HepG2 (cell line): ENCODE measurements at regions not wholly inside any gene's neighbourhood (a gene's known extent, or its start where the extent isn't known, plus 50 kb on each side); places are given as distances from the start of the nearest gene placed in this dataset.

Source experiments
- BHLHE40 ChIP-seq: IDR thresholded peaks from 2 replicates; pipeline ENCODE4 v1.6.1; 2011; ENCODE audit warnings: low read length, improper control_type of control experiment
- CCDC6 ChIP-seq: sonication (generic); formaldehyde crosslinking; IDR thresholded peaks from 2 replicates; pipeline ENCODE4 v1.8.1; 2022; ENCODE audit warnings: mild to moderate bottlenecking, missing genetic modification reagents, moderate library complexity
- ELF1 ChIP-seq: sonication (generic); formaldehyde crosslinking; IDR thresholded peaks from 2 replicates; pipeline ENCODE4 v1.4.0; 2020; ENCODE audit warnings: missing genetic modification reagents
- ETV6 ChIP-seq: sonication (generic); formaldehyde crosslinking; conservative IDR thresholded peaks from 2 replicates; pipeline ENCODE4 v1.4.0; 2020; ENCODE audit warnings: missing genetic modification reagents
- KDM2A ChIP-seq: sonication (generic); formaldehyde crosslinking; IDR thresholded peaks from 2 replicates; pipeline ENCODE4 v1.4.0; 2020; ENCODE audit warnings: low read depth, missing genetic modification reagents, borderline replicate concordance
- KLF16 ChIP-seq, 2 experiments: sonication (generic) in 1 of 2; formaldehyde crosslinking in 1 of 2; IDR thresholded peaks; 2 replicates each; pipeline versions ENCODE4 v1.6.1 to v1.8.0; 2016 to 2023; ENCODE audit warnings: missing genetic modification reagents in 2 of 2, missing compliant biosample characterization in 1 of 2
- MIER2 ChIP-seq: IDR thresholded peaks from 2 replicates; pipeline ENCODE4 v1.6.1; 2016; ENCODE audit warnings: missing biosample characterization, missing genetic modification reagents
- MYPOP ChIP-seq: sonication (generic); formaldehyde crosslinking; IDR thresholded peaks from 2 replicates; pipeline ENCODE4 v1.8.1; 2023; ENCODE audit warnings: mild to moderate bottlenecking, moderate library complexity, missing genetic modification reagents
- NFYC ChIP-seq: IDR thresholded peaks from 2 replicates; pipeline ENCODE4 v1.6.1; 2016; ENCODE audit warnings: missing genetic modification reagents, missing compliant biosample characterization
- NKX3-1 ChIP-seq: sonication (generic); formaldehyde crosslinking; IDR thresholded peaks from 2 replicates; pipeline ENCODE4 v1.5.0; 2020; ENCODE audit warnings: missing genetic modification reagents
- RBFOX2 ChIP-seq: fragments of 200-400 bp; formaldehyde crosslinking; IDR thresholded peaks from 2 replicates; pipeline ENCODE4 v1.6.1; 2017; ENCODE audit warnings: low read depth, mild to moderate bottlenecking, low read length
- REL ChIP-seq: sonication (generic); formaldehyde crosslinking; conservative IDR thresholded peaks from 2 replicates; pipeline ENCODE4 v1.8.0; 2022; ENCODE audit warnings: mild to moderate bottlenecking, missing genetic modification reagents, moderate library complexity
- RNF2 ChIP-seq: fragments of 450-650 bp; conservative IDR thresholded peaks from 2 replicates; pipeline ENCODE4 v1.6.1; 2016; ENCODE audit warnings: low read depth
- SMC3 ChIP-seq: IDR thresholded peaks from 2 replicates; pipeline ENCODE4 v1.6.1; 2011; ENCODE audit warnings: low read length, improper control_type of control experiment
- SRF ChIP-seq: IDR thresholded peaks from 2 replicates; pipeline ENCODE4 v1.6.1; 2011; ENCODE audit warnings: mild to moderate bottlenecking, low read depth, low read length, moderate library complexity
- TBL1XR1 ChIP-seq: fragments of 150-350 bp; IDR thresholded peaks from 2 replicates; pipeline ENCODE4 v1.6.1; 2014; ENCODE audit warnings: borderline replicate concordance, low read length; ENCODE audit not compliant: partially characterized antibody
- TFDP1 ChIP-seq: IDR thresholded peaks from 2 replicates; pipeline ENCODE4 v1.6.1; 2016; ENCODE audit warnings: missing compliant biosample characterization, missing genetic modification reagents, borderline replicate concordance
- USF2 ChIP-seq, 2 experiments: sonication (generic) in 1 of 2; formaldehyde crosslinking in 1 of 2; IDR thresholded peaks; 2 replicates each; pipeline versions ENCODE4 v1.5.1 to v1.6.1; 2011 to 2020; ENCODE audit warnings: borderline replicate concordance in 1 of 2, low read depth in 1 of 2, low read length in 1 of 2, mild to moderate bottlenecking in 1 of 2, missing genetic modification reagents in 1 of 2, moderate library complexity in 1 of 2
- ZBTB46 ChIP-seq: sonication (generic); formaldehyde crosslinking; IDR thresholded peaks from 2 replicates; pipeline ENCODE4 v1.4.0; 2020; ENCODE audit warnings: mild to moderate bottlenecking, missing genetic modification reagents, borderline replicate concordance
- ZNF251 ChIP-seq: sonication (generic); formaldehyde crosslinking; IDR thresholded peaks from 2 replicates; pipeline ENCODE4 v1.9.0; 2021; ENCODE audit warnings: mild to moderate bottlenecking, missing genetic modification reagents
- ZNF558 ChIP-seq: sonication (generic); formaldehyde crosslinking; IDR thresholded peaks from 2 replicates; pipeline ENCODE4 v1.9.0; 2022; ENCODE audit warnings: mild to moderate bottlenecking, missing genetic modification reagents, borderline replicate concordance
- ZNF567 ChIP-seq: sonication (generic); formaldehyde crosslinking; IDR thresholded peaks from 2 replicates; pipeline ENCODE4 v1.8.1; 2023; ENCODE audit warnings: mild to moderate bottlenecking, missing genetic modification reagents, borderline replicate concordance
- ZNF580 ChIP-seq: IDR thresholded peaks from 2 replicates; pipeline ENCODE4 v1.6.1; 2016; ENCODE audit warnings: low read depth, borderline replicate concordance
- ZSCAN22 ChIP-seq: sonication (generic); formaldehyde crosslinking; IDR thresholded peaks from 2 replicates; pipeline ENCODE4 v1.4.0; 2020; ENCODE audit warnings: mild to moderate bottlenecking, missing genetic modification reagents
- ZSCAN9 ChIP-seq: IDR thresholded peaks from 2 replicates; pipeline ENCODE4 v1.6.1; 2016; ENCODE audit warnings: borderline replicate concordance

GRCh38 chr7:41316410-41316809 lies 386.5 kb downstream of the INHBA start (continued):
- TF ChIP-seq REL = no peak
- no peak for TF ChIP-seq ZNF580 (CRISPR knock-in tag)
- TF ChIP-seq ELF1 (CRISPR knock-in tag) = no peak
- TF ChIP-seq NFYC (CRISPR knock-in tag) = no peak
- TF ChIP-seq RNF2 = no peak
- no peak for TF ChIP-seq TFDP1 (CRISPR knock-in tag)
- TF ChIP-seq MYPOP (CRISPR knock-in tag) = peak; percentile 27; the same call in 1 of the 2 replicates
- no peak for TF ChIP-seq ZBTB46 (CRISPR knock-in tag)
- peak in 1 of 2 experiments; percentile 87; a peak in 2 of 4 replicates for TF ChIP-seq KLF16 (CRISPR knock-in tag; IDR thresholded peaks at IDR 0.05)
- no peak for TF ChIP-seq ZNF251 (CRISPR knock-in tag)
- no peak for TF ChIP-seq RBFOX2
- no peak for TF ChIP-seq USF2 (IDR thresholded peaks at IDR 0.05; ENCODE audit: low read depth, low read length)
- TF ChIP-seq USF2 (CRISPR knock-in tag; IDR thresholded peaks at IDR 0.05; ENCODE audit: borderline replicate concordance) = no peak
- TF ChIP-seq ZSCAN9 (CRISPR knock-in tag) = peak; percentile 77; the same call in 1 of the 2 replicates
- TF ChIP-seq MIER2 (CRISPR knock-in tag) = no peak
- TF ChIP-seq ZNF558 (CRISPR knock-in tag) = no peak
- TF ChIP-seq SRF = no peak
- TF ChIP-seq BHLHE40 = peak; percentile 31; the same call in 1 of the 2 replicates
- no peak for TF ChIP-seq SMC3
- no peak for TF ChIP-seq ETV6 (CRISPR knock-in tag)
- peak; percentile 76 for TF ChIP-seq TBL1XR1
- no peak for TF ChIP-seq KDM2A (CRISPR knock-in tag)
- no peak; the same call in 1 of the 2 replicates for TF ChIP-seq ZSCAN22 (CRISPR knock-in tag)
- 0 out of 2 replicates have a peak, but pooled peaks have one; percentile 38 for TF ChIP-seq NKX3-1
- 0 out of 2 replicates have a peak, but pooled peaks have one; percentile 77 for TF ChIP-seq ZNF567 (CRISPR knock-in tag)
- TF ChIP-seq CCDC6 (CRISPR knock-in tag) = no peak
